GM12892 (cell line): ENCODE measurements at regions not wholly inside any gene's neighbourhood (a gene's known extent, or its start where the extent isn't known, plus 50 kb on each side); places are given as distances from the start of the nearest gene placed in this dataset.

Source experiments
- DNase-seq: peaks from one replicate; pipeline ENCODE4 v3.0.0; 2011; ENCODE audit not compliant: insufficient read length
- FAIRE-seq: peaks from 2 replicates; lab custom pipeline; 2011; peaks lifted over from hg19 to GRCh38; lab: Jason Lieb, UNC
- POLR2A ChIP-seq: IDR thresholded peaks from 2 replicates; pipeline ENCODE4 v1.6.1; 2011; ENCODE audit warnings: low read depth, low read length, control low read depth
- POLR2AphosphoS5 ChIP-seq: IDR thresholded peaks from 2 replicates; pipeline ENCODE4 v1.6.1; 2011; ENCODE audit warnings: low read depth, low read length, control low read depth
- TAF1 ChIP-seq: IDR thresholded peaks from 2 replicates; pipeline ENCODE4 v1.6.1; 2011; ENCODE audit warnings: low read depth, mild to moderate bottlenecking, control low read depth, low read length, borderline replicate concordance

GRCh38 chr2:163794635-163795034 lies 58.8 kb upstream of the FIGN start:
- TF ChIP-seq POLR2AphosphoS5 (no peak), POLR2A (no peak), TAF1 (no peak)
- no peak for FAIRE-seq
- no peak for DNase-seq
